ENCODE measurements at regions not wholly inside any gene's neighbourhood (a gene's known extent, or its start where the extent isn't known, plus 50 kb on each side); places are given as distances from the start of the nearest gene placed in this dataset.

DNA sequence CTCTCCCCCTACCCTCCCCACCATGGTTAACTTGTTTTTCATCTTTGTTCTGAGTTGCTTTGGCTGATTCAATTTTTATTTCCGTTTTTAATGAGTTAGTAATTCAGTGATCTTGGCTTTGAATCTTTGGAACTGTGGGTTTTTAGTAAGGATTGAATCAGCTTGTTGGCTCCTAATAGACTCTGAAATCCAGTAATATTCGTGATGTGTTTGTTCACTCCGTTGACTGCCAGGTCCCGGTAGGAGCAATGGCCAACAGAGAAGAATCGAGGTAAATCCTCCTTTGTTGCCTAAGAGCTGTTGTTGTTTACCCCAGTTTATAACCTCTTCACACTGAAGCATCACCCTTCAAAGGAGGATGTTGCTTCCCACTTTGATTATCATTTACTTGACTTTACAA, 92.7 kb downstream of the PCSK1 start:
- no peak for DNase-seq

- no peak for DNase-seq
These were observed 93.2 kb downstream of the PCSK1 start for GRCh38 chr5:96339862-96340261.

GRCh38 chr5:96338624-96339415, 94.2 kb downstream of the PCSK1 start:
- peak; percentile 50 for DNase-seq

DNA sequence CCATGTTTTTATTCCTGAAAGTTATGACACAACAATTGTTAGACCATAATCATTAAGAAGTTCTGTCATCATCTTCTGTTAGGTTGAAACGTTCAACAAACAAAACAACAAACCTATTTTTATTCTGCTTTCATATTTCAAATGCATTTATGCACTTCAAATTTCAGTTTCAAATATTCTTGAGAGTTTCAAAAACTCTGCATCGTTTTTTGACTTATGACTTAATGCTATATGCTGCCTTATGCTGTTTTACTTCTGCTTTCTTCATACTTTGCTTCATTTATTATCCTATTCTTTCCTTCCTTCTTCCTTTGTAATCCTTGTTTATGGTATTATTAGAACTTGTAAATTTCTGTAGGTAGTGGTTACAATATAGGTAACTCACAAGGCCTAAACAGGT, 95.0 kb downstream of the PCSK1 start:
- DNase-seq = no peak

DNA sequence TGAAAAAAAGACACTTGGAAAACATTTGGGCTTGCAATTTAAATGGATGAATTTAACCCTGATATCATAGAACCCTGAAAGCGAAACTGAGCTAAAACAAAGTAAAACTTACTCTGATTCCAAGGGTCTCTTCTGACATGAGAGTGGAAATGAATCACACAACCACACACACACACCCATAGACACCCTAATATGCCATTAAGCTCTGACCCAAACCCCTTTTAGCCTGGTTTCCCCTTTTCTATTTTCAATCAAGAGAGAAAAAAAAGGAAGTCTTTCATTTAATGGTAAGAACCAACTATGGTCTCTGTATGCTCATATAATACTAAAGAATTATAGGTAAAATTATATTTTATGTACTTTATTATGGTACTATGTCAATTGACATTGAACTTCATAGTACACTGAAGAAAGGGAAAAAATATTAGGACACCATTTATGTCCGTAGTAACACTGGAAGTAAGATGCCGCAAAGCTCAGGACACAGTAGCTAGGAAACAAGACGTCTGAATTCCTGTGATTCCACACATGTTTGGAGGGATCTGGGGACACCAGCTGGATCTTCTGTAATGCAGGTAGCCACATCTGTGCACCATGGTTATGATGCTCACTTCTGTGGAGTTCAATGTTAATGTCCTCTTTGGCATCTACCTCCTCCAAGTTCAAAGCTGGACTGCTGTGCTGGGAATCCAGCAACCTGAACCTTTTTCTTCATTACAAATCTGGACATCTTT, 95.8 kb downstream of the PCSK1 start:
- peak; percentile 30 for DNase-seq

DNA sequence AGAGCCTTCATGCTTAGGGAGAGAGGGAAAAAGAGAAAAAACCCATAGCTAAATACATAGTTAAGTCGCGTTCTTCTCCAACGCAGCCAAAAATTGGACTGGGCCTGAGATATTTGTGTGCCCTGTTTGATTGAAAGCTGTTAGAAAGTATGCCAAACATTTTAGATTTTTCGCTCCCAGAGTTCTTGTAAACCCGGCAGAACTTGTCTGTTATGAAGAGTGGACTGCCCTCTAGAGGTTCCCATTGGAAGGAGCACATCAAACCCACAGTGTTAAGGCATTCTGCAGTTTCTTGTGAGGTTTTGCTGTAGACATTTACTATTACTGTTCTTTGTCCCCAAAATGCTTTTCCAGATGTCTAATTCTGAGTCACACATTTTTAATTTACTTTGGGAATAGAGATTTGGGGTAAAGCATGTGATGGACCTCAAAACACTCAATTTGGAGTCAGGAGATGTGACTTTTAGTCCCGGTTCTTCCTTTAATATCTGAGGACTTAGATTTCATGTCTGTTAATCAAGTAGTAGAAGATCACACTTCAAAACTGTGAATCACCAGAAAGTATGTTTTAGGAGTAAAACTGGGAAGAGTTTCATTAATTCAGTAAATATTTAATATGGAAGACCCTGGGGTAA, 96.6 kb downstream of the PCSK1 start:
- DNase-seq = peak; percentile 88

DNA sequence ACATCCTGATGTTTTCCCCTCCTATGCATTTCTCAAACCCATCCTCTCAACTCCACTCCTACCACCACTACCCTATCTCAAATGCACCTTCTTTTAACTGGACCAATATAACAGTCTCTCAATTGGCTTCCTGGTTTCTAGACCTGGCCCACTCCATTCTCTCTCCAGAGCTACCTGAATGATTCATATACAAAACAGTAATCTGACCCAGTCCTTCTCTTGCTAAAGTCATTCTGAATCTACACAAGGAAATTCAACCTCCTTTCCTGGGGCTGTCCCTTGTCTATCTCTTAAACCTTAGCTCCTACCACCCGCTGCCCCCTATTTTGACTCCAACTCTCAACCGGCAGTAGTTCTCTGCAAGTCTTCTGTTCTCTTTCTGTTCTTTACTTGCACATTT, 97.2 kb downstream of the PCSK1 start:
- DNase-seq = no peak

GRCh38 chr5:96333391-96333790, 99.7 kb downstream of the PCSK1 start:
- DNase-seq = no peak

DNA sequence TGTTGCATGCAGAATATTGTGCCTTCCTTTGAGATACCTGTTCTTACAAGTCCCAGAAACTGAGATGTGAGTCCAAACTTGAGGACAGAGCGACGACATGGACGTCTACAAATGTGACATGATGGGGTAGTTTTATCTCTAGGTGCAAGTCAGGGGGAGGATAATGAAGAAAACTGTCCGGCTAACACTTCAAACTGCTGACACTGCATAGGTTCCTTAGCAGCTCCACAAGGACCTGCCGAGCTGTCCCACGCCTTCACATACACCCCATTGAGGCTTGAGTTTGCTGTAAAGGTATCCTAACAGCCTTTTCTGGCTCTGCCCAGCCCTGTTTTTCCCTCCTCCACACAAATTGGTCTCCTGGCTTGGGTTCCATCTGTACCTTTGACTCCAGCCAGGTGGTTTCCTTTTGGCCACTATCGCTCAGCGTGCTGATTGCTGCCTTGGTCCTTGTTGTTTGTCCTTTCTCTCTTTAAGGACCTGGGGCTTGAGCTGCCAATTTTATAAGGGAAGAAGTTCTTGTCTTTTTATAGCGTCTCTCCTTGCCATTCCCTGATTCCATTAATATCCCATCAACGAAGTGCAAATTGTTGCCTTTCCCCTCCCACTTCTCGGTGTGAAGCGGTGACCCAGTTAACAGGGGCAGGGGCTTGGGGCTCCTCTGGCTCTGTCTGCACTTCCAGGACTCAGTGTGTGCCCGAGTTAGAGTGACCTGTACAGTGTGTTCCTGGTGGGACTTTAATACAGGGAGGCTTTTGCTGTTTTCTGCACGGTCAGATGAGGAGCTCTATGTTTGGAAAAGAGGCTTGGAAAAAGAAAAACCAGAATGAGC, 100.3 kb downstream of the PCSK1 start:
- DNase-seq = peak; percentile 22

DNA sequence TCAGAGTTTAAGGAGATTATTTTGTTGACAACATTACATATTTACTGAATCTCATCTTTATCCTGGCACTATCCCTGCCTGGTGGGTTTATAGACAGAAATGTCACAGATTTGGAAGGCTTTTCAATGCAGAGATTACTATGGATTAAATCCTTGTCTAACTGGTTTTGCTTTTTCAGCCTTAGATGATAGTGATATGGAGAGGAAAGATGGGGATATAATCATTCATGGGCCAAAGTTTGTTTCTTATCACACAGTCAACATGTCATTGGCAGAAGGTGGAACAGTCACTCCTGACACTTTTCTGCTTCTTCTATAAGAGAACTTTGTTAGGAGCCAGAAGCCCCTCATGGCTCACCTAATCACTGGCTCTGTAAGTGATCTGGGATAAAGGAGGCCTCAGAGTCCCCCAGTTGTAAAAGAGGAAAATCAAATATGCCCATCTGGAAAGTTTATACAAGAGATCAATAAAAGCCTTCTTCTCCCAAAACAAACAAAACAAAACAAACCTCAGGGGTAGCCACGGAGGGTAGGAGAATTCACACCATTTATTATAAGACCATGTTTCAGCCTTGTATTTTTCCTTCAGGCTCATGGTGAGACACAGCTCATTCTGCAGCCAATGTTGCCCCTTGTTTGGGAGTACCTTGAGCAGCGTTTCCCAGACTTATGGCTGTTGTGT, 101.2 kb downstream of the PCSK1 start:
- no peak for DNase-seq

DNA sequence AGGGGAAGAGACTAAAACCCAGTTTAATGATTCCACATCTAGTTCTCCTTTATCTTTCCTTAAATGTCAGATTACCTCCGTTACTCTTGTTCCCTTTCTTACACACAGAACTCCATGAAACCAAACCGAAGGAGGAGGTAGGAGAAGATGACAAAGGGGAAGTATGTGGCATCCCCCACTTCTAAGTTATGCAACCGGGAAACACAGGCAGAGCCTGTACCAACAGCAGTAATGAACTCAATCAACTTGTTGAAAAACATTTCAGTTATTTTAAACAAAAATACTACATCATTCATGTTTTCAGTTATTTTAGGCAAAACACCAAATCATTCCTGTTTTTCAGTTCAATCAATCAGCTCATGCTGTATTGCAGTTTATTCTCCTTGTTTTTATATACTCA, 101.8 kb downstream of the PCSK1 start:
- no peak for DNase-seq

DNA sequence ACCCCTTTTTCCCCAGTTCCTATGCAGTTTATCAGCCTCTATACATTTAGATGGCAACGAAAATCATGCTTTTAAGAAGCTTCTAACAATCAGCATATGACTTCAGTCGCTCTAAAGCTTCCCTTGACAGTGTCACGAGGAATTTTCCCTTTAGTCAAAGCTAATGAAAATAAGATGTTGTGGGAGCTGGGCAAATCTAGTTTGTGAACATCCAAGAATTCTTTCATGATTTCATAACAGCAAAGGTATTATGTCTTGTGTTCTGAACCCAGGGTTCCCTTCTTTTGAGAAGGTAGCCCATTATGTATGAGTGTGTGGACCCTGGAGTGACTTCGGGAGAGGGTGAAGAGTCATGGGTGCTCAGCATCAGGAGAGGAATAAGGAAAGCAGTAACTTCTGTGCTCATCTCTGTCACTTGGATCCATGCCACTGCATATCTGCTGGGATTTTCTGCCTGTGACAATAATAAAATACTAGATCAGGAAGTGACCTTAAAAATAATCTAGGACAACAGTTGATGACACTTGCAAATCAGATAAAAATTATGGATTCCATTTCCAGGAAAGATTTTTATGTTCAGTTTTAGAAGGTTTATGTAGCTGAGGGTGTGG, 102.4 kb downstream of the PCSK1 start:
- no peak for DNase-seq

DNA sequence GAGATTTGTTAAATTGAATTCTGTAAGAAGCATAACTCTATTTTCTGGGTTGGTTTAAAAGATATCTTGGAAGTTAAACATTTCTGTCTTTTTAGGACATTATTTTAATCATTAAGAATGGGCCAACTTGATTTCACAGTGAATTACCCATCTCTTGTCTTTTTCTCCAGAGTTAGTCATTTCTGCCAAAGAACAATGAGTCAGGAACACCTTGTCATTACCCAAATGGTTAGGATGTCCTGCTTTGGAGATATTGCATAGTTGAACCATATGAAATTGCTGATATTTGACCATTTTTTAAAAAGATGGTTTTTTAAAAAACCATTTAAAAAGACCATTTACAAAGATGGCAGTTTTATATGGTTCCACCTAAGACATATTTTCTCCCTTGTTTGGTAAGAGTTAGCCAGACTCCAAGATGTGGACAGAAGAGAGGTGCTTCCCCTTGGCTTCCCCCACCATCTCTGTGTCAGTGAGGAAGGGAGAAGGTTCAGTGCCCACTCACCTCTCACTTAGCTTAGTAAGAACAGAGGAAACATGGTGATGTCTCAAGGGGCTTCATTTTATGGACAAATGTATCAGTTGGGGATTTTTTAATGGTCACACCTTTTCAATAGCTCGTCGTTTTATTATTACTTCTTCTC, 103.0 kb downstream of the PCSK1 start:
- no peak for DNase-seq

DNA sequence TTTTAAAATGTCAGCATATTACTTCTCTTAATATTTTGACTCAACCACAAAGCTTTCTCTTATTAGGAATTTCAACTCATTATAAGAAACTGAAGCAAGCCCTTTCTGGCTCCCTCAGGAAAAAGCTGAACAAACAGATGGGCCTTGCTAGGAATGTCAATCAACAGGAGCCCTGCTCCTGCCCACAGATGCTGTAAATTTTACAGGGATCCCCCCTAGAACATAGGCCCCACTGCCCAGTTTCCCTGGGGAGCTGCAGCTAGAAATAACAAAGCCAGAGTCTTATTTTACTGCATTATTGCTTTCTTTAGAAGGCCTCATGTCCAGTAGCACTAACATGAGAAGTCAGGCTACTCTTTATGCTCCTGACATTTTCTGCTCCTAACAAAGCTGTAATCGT, 103.8 kb downstream of the PCSK1 start:
- DNase-seq = peak; percentile 25

DNA sequence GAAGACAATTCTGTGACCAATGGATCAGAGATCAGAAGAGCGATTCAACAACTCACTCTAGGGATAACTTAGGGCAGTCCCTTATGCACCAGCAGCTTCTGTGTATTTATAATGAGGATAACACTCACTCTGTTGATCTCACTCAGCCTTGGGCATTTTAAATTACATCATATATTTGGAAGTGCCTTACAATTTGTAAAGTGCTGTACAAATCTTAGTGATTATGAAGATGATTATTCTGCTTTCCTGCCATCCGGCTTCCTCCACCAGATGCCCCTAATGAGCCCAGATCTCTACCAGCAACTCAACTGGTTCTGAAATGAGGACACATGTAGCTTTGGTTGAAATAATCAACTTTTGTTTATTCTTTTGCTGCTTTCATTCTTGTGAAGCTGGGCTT, 105.3 kb downstream of the PCSK1 start:
- DNase-seq = peak; percentile 23

DNA sequence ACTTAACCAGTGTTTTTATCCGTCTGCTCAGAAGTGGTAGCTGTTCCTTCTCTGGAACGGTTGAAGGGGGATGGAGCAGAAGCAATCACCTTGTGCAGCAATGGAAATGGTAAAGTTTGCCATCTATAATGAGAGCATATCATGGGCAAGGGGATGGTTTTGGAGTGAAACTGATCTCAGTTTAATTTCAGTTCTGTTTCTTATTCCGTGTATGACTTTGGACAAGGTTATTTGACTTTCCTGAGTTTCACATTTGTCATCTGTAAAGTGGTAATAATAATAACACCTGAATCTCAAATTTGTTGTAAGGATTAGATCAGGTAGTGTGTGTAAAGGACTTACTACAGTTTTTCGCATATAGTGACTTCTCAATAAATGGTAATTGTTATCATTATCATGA, 106.1 kb downstream of the PCSK1 start:
- DNase-seq = no peak

DNA sequence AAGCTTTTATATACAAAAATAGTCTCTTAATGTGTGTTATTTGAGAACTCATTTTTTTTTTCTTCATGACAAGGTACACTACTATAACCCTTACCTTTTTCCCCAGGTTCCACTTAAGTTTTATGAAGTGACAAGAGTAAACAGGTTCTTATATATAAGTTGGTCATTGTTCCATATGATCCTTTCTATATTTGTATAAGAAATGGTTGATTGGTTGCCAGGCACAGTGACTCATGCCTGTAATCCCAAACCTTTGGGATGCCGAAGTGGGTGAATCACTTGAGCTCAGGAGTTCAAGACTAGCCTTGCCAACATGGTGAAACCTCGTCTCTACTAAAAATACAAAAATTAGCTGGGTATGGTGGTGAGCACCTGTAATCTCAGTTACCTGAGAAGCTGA, 108.3 kb downstream of the PCSK1 start:
- peak; percentile 71 for DNase-seq

DNA sequence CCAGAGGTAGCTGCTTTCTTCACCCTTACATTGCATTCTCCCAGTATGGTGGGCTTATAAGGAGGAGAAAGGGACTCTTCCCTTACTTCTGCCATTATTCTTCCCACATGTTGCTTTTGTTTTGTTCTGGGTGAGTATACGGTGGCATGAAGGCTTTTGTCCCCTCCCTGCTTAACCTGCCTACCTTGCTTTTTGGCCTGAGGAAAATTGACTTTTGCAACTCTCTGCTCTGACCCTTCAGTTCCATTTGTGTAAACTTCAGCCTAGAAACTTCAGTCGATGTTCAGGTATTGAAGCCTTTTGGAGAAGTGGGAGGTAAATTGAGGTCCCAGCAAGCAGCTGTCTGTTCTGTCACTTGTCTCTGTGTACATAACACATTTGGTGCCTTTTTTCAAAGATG, 110.2 kb downstream of the PCSK1 start:
- no peak for DNase-seq

DNA sequence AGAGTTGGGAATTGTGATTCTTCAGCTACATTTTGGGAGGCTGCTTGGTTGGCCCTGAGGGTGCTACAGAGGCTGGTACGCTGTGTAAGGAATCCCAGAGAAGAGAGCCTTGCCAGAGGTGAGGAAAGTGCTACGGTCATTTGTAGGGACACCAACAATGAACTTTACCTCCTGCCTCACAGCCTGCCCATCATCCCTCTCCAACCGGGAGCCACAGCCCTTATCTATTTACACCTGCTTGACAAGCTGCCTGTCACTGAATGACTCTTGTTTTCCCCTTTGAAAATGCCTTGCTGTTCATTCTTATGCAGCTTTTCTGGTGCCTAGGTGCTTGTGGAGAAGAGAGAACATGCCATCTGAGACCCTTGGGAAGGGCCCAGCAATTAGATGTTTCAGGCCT, 110.8 kb downstream of the PCSK1 start:
- DNase-seq = no peak

GRCh38 chr5:96321345-96321744, 111.7 kb downstream of the PCSK1 start:
- no peak for DNase-seq

DNA sequence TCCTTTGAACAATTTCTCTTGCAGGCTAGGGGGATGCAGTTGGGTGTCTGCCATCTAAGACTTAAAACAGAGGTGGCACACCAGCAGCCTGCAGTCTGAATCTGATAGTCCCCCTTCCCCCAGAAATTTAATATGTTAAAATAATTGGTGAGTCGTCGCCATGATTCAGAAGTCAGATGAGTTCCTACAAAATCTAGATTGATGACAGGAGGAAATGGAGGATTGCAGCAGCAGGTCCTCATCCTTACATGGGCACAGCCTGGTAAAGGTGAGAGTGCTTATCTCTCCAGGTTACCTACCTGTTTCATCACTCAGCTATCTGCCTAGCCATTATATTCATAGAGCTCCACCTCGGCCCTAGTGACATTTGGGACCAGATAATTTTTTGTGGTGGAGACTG, 112.3 kb downstream of the PCSK1 start:
- DNase-seq = no peak
